Mesenchymal stem cell (in vitro differentiated cells and primary cell): ENCODE measurements at regions not wholly inside any gene's neighbourhood (a gene's known extent, or its start where the extent isn't known, plus 50 kb on each side); places are given as distances from the start of the nearest gene placed in this dataset.

Experiments used
- DNase-seq: peaks from one replicate; pipeline ENCODE4 v3.0.0-alpha.2; 2013
- H2AFZ ChIP-seq: one replicate; pipeline ENCODE4 v1.6.1; 2013; ENCODE audit warnings: low read depth, mild to moderate bottlenecking, control low read depth, inconsistent platforms, low read length, moderate library complexity
- H2AK5ac ChIP-seq: 2 replicates; pipeline ENCODE4 v1.6.1; 2013; ENCODE audit warnings: low read length, moderate library complexity, mild to moderate bottlenecking, inconsistent platforms; ENCODE audit not compliant: severe bottlenecking
- H2BK120ac ChIP-seq: one replicate; pipeline ENCODE4 v1.6.1; 2013; ENCODE audit warnings: low read depth, mild to moderate bottlenecking, inconsistent platforms, low read length, moderate library complexity
- H2BK12ac ChIP-seq, 2 experiments: one replicate each; pipeline ENCODE4 v1.6.1; 2013; ENCODE audit warnings: inconsistent platforms in 2 of 2, low read length in 2 of 2, mild to moderate bottlenecking in 2 of 2, moderate library complexity in 2 of 2, control low read depth in 1 of 2
- H2BK15ac ChIP-seq: one replicate; pipeline ENCODE4 v1.6.1; 2013; ENCODE audit warnings: mild to moderate bottlenecking, low read depth, inconsistent platforms; ENCODE audit not compliant: poor library complexity, severe bottlenecking
- H2BK5ac ChIP-seq: 2 replicates; pipeline ENCODE4 v1.6.1; 2013; ENCODE audit warnings: low read depth, mild to moderate bottlenecking, low read length, control low read depth, inconsistent platforms; ENCODE audit not compliant: poor library complexity, severe bottlenecking
- H3K14ac ChIP-seq, 2 experiments: one replicate each; pipeline ENCODE4 v1.6.1; 2013; ENCODE audit warnings: inconsistent platforms in 2 of 2, low read length in 2 of 2, control low read depth in 1 of 2, mild to moderate bottlenecking in 1 of 2, moderate library complexity in 1 of 2
- H3K18ac ChIP-seq, 2 experiments: one replicate each; pipeline ENCODE4 v1.6.1; 2013; ENCODE audit warnings: inconsistent platforms in 2 of 2, low read length in 2 of 2, control low read depth in 1 of 2, low read depth in 1 of 2, mild to moderate bottlenecking in 1 of 2
- H3K23ac ChIP-seq, 2 experiments: one replicate each; pipeline ENCODE4 v1.6.1; 2013; ENCODE audit warnings: inconsistent platforms in 2 of 2, low read length in 2 of 2, mild to moderate bottlenecking in 2 of 2, moderate library complexity in 2 of 2, control low read depth in 1 of 2
- H3K27ac ChIP-seq: 2 replicates; pipeline ENCODE4 v1.5.1; 2013; ENCODE audit warnings: mild to moderate bottlenecking, moderate library complexity, low read length, control low read depth, inconsistent platforms; ENCODE audit not compliant: poor library complexity, severe bottlenecking
- H3K27me3 ChIP-seq, 2 experiments: 2 replicates each; pipeline versions ENCODE4 v1.6.1 to v1.7.0; 2013; ENCODE audit warnings: low read length in 2 of 2, mild to moderate bottlenecking in 2 of 2, moderate library complexity in 2 of 2, control low read depth in 1 of 2, inconsistent platforms in 1 of 2; ENCODE audit not compliant: control insufficient read depth in 1 of 2, insufficient read depth in 1 of 2
- H3K36me3 ChIP-seq, 2 experiments: 2 replicates each; pipeline versions ENCODE4 v1.6.1 to v1.7.0; 2013; ENCODE audit warnings: low read length in 2 of 2, control low read depth in 1 of 2, inconsistent platforms in 1 of 2, low read depth in 1 of 2, mild to moderate bottlenecking in 1 of 2; ENCODE audit not compliant: insufficient read depth in 2 of 2, control insufficient read depth in 1 of 2
- H3K4ac ChIP-seq, 2 experiments: one replicate each; pipeline ENCODE4 v1.6.1; 2013; ENCODE audit warnings: inconsistent platforms in 2 of 2, low read length in 2 of 2, mild to moderate bottlenecking in 2 of 2, moderate library complexity in 2 of 2, control low read depth in 1 of 2, low read depth in 1 of 2
- H3K4me1 ChIP-seq: 2 replicates; pipeline ENCODE4 v1.6.1; 2013; ENCODE audit warnings: low read depth, low read length, control low read depth; ENCODE audit not compliant: control insufficient read depth, insufficient read depth
- H3K4me2 ChIP-seq: 2 replicates; pipeline ENCODE4 v1.6.1; 2013; ENCODE audit warnings: low read length, mild to moderate bottlenecking, inconsistent platforms; ENCODE audit not compliant: poor library complexity, severe bottlenecking
- H3K4me3 ChIP-seq, 2 experiments: 2 replicates each; pipeline versions ENCODE4 v1.5.1 to v1.7.0; 2013; ENCODE audit warnings: low read length in 2 of 2, mild to moderate bottlenecking in 2 of 2, control low read depth in 1 of 2, low read depth in 1 of 2; ENCODE audit not compliant: insufficient read depth in 1 of 2
- H3K79me1 ChIP-seq: replicated peaks from 2 replicates; pipeline ENCODE4 v1.6.1; 2013; ENCODE audit warnings: mild to moderate bottlenecking, control low read depth, low read length, inconsistent platforms; ENCODE audit not compliant: poor library complexity, severe bottlenecking
- H3K9ac ChIP-seq: 2 replicates; pipeline ENCODE4 v1.7.0; 2013; ENCODE audit warnings: mild to moderate bottlenecking, low read length, moderate library complexity
- H3K9me3 ChIP-seq: 2 replicates; pipeline ENCODE4 v1.7.0; 2013; ENCODE audit warnings: mild to moderate bottlenecking, low read length; ENCODE audit not compliant: control insufficient read depth
- H4K8ac ChIP-seq: one replicate; pipeline ENCODE4 v1.6.1; 2013; ENCODE audit warnings: inconsistent platforms, mild to moderate bottlenecking, low read length, moderate library complexity
- H4K91ac ChIP-seq: one replicate; pipeline ENCODE4 v1.6.1; 2013; ENCODE audit warnings: mild to moderate bottlenecking, low read length, inconsistent platforms
- WGBS: methylation state at CpG from one replicate; pipeline ENCODE4 v1.1.7; 2013; ENCODE audit warnings: mixed read lengths; 5-methylcytosine and 5-hydroxymethylcytosine counted together

DNA sequence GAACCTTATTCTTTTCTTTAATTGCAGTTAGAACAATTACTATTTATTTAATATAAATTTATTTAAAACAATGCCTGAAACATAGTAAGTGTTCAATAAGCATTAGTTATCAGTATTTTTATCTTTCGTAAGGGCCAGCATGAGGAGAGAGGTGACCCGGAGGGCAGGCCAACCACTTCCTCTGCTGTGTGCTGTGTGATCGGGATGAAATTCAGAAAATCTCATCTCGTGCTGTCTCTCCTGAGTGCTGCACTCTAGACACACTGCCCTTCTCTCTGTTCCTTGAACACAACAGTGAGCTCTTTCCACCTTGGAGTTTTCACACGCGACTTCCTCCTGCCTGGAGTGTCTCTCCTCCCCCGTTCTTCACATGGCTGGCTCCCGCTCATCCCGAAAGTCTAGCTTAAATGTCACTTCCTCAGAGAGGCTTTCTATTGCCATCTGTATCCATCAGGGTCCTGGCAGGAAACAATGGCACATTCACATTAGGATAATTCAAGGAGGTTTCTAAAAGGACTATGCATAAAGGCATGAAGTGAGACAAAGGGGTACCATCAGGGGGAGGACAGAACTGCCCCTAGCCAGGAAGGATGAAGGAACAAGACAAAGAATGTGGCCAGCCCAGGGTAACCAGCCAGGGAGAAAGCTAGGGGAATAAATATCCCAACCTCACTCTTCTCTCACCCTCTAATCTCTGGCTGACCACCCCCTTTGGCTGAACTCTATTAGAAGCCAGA, 142.6 kb upstream of the GJB5 start:
- 77% methylated on average over 9 of the region's 9 CpGs for WGBS

DNA sequence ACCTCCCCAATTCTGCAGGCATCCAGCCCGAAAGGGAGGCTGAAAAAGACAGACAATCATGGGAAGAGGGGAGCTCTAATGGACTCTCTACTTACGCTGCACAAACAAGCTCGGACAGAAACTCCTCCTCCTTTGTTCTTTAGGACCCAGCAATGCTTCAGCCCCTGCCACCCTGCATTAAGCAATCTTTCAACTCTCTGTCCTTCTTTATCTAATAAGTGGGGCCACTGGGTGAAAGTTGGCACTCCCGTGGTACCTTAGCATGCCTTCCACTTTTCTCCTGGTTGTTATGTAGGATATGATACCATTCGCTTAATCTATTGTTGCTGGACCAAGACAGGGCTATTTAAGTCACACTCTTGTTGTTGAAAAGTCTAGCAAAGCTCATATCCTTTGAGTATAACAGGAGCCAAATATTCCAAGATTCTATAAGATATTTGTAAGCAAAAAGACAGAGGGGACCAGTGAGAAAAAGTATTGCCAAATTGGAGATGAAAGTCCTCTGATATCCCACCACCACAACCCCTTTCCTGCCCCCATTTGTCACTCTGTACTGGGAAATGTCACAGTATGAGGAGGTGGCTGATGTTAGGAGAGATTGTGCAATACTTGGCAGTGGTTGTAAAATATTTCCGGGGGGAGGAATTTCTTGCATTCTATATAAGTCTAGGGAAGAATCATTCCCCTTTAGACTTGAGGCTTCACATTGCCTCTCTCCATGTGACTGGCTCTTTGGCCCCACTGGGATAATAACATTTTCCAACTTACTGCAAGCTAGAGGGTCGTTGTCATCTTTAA, 137.3 kb upstream of the GJB5 start:
- Histone ChIP-seq H3K18ac (no peak overlapping the region), H4K8ac (no peak overlapping the region), H3K9ac (no peak overlapping the region), H3K4me3 (no peak overlapping the region), H3K23ac (no peak overlapping the region), H4K91ac (no peak overlapping the region), H2AK5ac (no peak overlapping the region), H2BK15ac (no peak overlapping the region), H3K27me3 (peaks cover 0 to 54% of the 10 kb centered on the region in 2 experiments), H3K4me1 (no peaks in the 10 kb centered on the region), H2AFZ (no peak overlapping the region), H3K14ac (no peak overlapping the region), H3K36me3 (no peaks in the 10 kb centered on the region), H2BK5ac (no peak overlapping the region), H3K27ac (no peak overlapping the region), H2BK120ac (no peak overlapping the region), H3K4me2 (no peak overlapping the region), H2BK12ac (no peak overlapping the region), H3K9me3 (no peaks in the 10 kb centered on the region), H3K79me1 (no peaks in the 10 kb centered on the region), H3K4ac (no peak overlapping the region)
- WGBS, result 67% methylated on average over 4 of the region's 7 CpGs
- no peak for DNase-seq

More for the DNA sequence above, 142.6 kb upstream of the GJB5 start:
- no peak overlapping the region for H3K4ac ChIP-seq
- H3K27ac ChIP-seq, result no peak overlapping the region
- H3K79me1 ChIP-seq, result no peaks in the 10 kb centered on the region
- no peak overlapping the region for H2BK5ac ChIP-seq
- H2AFZ ChIP-seq, result no peak overlapping the region
- H3K9ac ChIP-seq, result no peak overlapping the region
- H2BK15ac ChIP-seq, result no peak overlapping the region
- no peak overlapping the region for H4K91ac ChIP-seq
- H3K9me3 ChIP-seq, result no peaks in the 10 kb centered on the region
- H3K18ac ChIP-seq, result no peak overlapping the region
- H3K23ac ChIP-seq, result no peak overlapping the region
- DNase-seq, result no peak
- H3K4me1 ChIP-seq, result no peaks in the 10 kb centered on the region
- no peak overlapping the region for H2BK120ac ChIP-seq
- H3K14ac ChIP-seq, result no peak overlapping the region
- no peak overlapping the region for H3K4me2 ChIP-seq
- peaks cover 0 to 74% of the 10 kb centered on the region in 2 experiments for H3K27me3 ChIP-seq
- no peak overlapping the region for H2AK5ac ChIP-seq
- H2BK12ac ChIP-seq, result no peak overlapping the region
- no peaks in the 10 kb centered on the region for H3K36me3 ChIP-seq
- H3K4me3 ChIP-seq, result no peak overlapping the region
- H4K8ac ChIP-seq, result no peak overlapping the region

DNA sequence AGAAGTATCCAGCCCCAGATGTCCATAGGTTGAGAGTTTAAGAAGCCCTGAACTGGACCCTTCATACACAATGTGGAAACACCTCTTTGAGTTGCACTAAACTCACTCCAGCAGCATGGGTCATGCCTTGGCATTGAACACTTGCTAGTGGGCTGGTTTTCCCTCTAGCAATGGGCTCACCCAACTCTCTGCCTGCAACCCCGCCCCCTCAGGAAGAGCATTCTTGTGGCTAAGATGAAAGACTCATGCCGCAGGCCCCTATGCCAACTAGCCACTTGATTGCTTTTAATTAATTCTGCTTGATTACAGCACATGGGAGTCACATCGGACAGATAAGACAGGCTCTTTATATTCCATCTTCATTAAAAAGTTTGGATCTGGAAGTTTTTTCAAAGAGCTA, 136.5 kb upstream of the GJB5 start:
- H3K9ac ChIP-seq, result no peak overlapping the region
- H4K8ac ChIP-seq, result no peak overlapping the region
- H3K9me3 ChIP-seq, result no peaks in the 10 kb centered on the region
- no peak overlapping the region for H2AFZ ChIP-seq
- no peaks in the 10 kb centered on the region for H3K36me3 ChIP-seq
- H3K23ac ChIP-seq, result no peak overlapping the region
- H3K4me2 ChIP-seq, result no peak overlapping the region
- no peak overlapping the region for H3K18ac ChIP-seq
- no peak overlapping the region for H4K91ac ChIP-seq
- H3K14ac ChIP-seq, result no peak overlapping the region
- no peak for DNase-seq
- no peaks in the 10 kb centered on the region for H3K4me1 ChIP-seq
- H3K4ac ChIP-seq, result no peak overlapping the region
- H2BK12ac ChIP-seq, result no peak overlapping the region
- no peak overlapping the region for H2BK15ac ChIP-seq
- WGBS, result 45% methylated on average over 2 of the region's 3 CpGs
- no peaks in the 10 kb centered on the region for H3K79me1 ChIP-seq
- no peak overlapping the region for H3K27ac ChIP-seq
- peaks cover 0 to 52% of the 10 kb centered on the region in 2 experiments for H3K27me3 ChIP-seq
- no peak overlapping the region for H2AK5ac ChIP-seq
- H3K4me3 ChIP-seq, result no peak overlapping the region
- no peak overlapping the region for H2BK5ac ChIP-seq
- no peak overlapping the region for H2BK120ac ChIP-seq

DNA sequence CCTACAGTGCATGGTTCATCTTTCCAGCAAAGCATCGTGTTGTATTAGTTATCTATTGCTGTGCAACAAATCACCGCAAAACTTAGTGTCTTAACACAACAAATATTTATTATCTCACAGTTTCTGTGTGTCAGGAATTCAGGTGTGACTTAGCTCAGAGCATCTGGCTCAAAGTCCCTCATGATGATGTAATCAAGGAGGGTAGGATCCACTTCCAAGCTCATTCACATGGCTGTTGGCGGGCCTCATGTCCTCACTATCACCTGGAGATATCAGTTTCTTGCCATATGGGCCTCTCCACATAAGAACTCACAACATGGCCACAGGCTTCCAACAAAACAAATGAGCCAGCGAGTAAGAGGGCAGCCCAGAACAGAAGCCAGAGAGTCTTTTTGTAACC, 135.6 kb upstream of the GJB5 start:
- no peaks in the 10 kb centered on the region for H3K79me1 ChIP-seq
- H3K4me2 ChIP-seq, result no peak overlapping the region
- H3K27ac ChIP-seq, result no peak overlapping the region
- no peak overlapping the region for H3K18ac ChIP-seq
- H2AFZ ChIP-seq, result no peak overlapping the region
- H4K91ac ChIP-seq, result no peak overlapping the region
- DNase-seq, result no peak
- no peak overlapping the region for H3K23ac ChIP-seq
- no peak overlapping the region for H3K14ac ChIP-seq
- 67% methylated on average over 4 of the region's 4 CpGs for WGBS
- H4K8ac ChIP-seq, result no peak overlapping the region
- H3K9ac ChIP-seq, result no peak overlapping the region
- no peaks in the 10 kb centered on the region for H3K36me3 ChIP-seq
- H3K4me1 ChIP-seq, result no peaks in the 10 kb centered on the region
- H2BK120ac ChIP-seq, result no peak overlapping the region
- no peak overlapping the region for H3K4ac ChIP-seq
- no peak overlapping the region for H2BK15ac ChIP-seq
- H3K9me3 ChIP-seq, result no peaks in the 10 kb centered on the region
- H2BK5ac ChIP-seq, result no peak overlapping the region
- no peak overlapping the region for H2AK5ac ChIP-seq
- H2BK12ac ChIP-seq, result no peak overlapping the region
- H3K27me3 ChIP-seq, result peaks cover 0 to 56% of the 10 kb centered on the region in 2 experiments
- no peak overlapping the region for H3K4me3 ChIP-seq
